ENCODE measurements at regions not wholly inside any gene's neighbourhood (a gene's known extent, or its start where the extent isn't known, plus 50 kb on each side); places are given as distances from the start of the nearest gene placed in this dataset.

- Histone ChIP-seq H3K27ac (peak overlapping the region; percentile 59), H3K4me1 (no peaks in the 10 kb centered on the region), H3K9ac (ENCODE audit: low read depth in 2 of 2, low read length in 2 of 2) (no peak overlapping the region), H3K4me3 (no peak overlapping the region), H3K27me3 (no peaks in the 10 kb centered on the region), H3K9me3 (no peaks in the 10 kb centered on the region), H3K36me3 (no peaks in the 10 kb centered on the region)
- TF ChIP-seq CTCF (IDR thresholded peaks at IDR 0.05): no peak
- intact Hi-C loops (cut with DNase I): no loop called here
- DNase-seq: peak; percentile 47
Measured at GRCh38 chr2:222993920-222994650, 57.9 kb upstream of the KCNE4 start.

- DNase-seq: no peak
- no peak overlapping the region for H3K9ac ChIP-seq (ENCODE audit: low read depth in 2 of 2, low read length in 2 of 2)
- H3K4me1 ChIP-seq: no peaks in the 10 kb centered on the region
- no peaks in the 10 kb centered on the region for H3K27me3 ChIP-seq
- no peaks in the 10 kb centered on the region for H3K9me3 ChIP-seq
- no peak for TF ChIP-seq CTCF (IDR thresholded peaks at IDR 0.05)
- no peaks in the 10 kb centered on the region for H3K36me3 ChIP-seq
- intact Hi-C loops (cut with DNase I): no loop called here
- H3K27ac ChIP-seq: no peak overlapping the region
- no peak overlapping the region for H3K4me3 ChIP-seq
Measured at GRCh38 chr2:222998459-222998858, 53.5 kb upstream of the KCNE4 start.

- H3K9me3 ChIP-seq: no peaks in the 10 kb centered on the region
- H3K9ac ChIP-seq (ENCODE audit: low read depth in 2 of 2, low read length in 2 of 2): no peak overlapping the region
- H3K4me3 ChIP-seq: no peak overlapping the region
- H3K27ac ChIP-seq: no peak overlapping the region
- H3K4me1 ChIP-seq: no peaks in the 10 kb centered on the region
- no peaks in the 10 kb centered on the region for H3K36me3 ChIP-seq
- intact Hi-C loops (cut with DNase I): no loop called here
- no peaks in the 10 kb centered on the region for H3K27me3 ChIP-seq
- no peak for DNase-seq
- no peak for TF ChIP-seq CTCF (IDR thresholded peaks at IDR 0.05)
Measured at GRCh38 chr2:223000872-223001796, 50.9 kb upstream of the KCNE4 start.

- H3K27ac ChIP-seq: no peak overlapping the region
- no peak for TF ChIP-seq CTCF (IDR thresholded peaks at IDR 0.05)
- no peak overlapping the region for H3K9ac ChIP-seq (ENCODE audit: low read depth in 2 of 2, low read length in 2 of 2)
- H3K4me3 ChIP-seq: no peak overlapping the region
- no peaks in the 10 kb centered on the region for H3K4me1 ChIP-seq
- intact Hi-C loops (cut with DNase I): no loop called here
- no peaks in the 10 kb centered on the region for H3K27me3 ChIP-seq
- H3K9me3 ChIP-seq: no peaks in the 10 kb centered on the region
- DNase-seq: no peak
- H3K36me3 ChIP-seq: no peaks in the 10 kb centered on the region
Measured at GRCh38 chr2:223001797-223002175, 50.2 kb upstream of the KCNE4 start.
